ENCODE measurements at regions not wholly inside any gene's neighbourhood (a gene's known extent, or its start where the extent isn't known, plus 50 kb on each side); places are given as distances from the start of the nearest gene placed in this dataset.
A peak's percentile ranks its signal among the peaks of the same experiment; 100 is the strongest.

- DNase-seq (ENCODE audit: low read depth in 3 of 3): no peak
Measured at GRCh38 chr13:26941345-26942174, 181.0 kb upstream of the GPR12 start.

- DNase-seq (ENCODE audit: low read depth in 3 of 3): no peak
Measured at GRCh38 chr13:26934096-26934495, 173.5 kb upstream of the GPR12 start.

DNA sequence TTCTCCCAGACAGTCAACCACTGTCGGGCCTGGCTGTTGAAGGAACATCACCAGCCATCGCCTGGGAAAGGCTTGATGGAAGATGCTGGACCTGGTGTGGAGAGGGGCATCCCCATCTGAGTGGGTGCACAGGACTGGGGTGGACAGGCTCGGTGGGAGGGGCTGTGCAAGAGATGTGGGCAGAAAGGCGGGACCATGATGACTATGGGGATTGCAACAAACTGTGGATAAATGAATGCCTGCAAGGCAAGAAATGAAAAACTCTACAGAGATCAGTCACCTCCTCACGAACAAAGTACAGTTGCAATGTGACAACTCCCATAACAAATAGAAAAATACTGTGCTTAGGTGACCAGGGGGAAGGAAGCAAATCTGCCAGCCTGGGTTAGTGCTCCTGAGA, 171.9 kb upstream of the GPR12 start:
- no peak for DNase-seq (ENCODE audit: low read depth in 3 of 3)

GRCh38 chr13:26929971-26930730, 169.6 kb upstream of the GPR12 start:
- DNase-seq (ENCODE audit: low read depth in 3 of 3): peak; percentile 50 to 66 (median 64)

DNA sequence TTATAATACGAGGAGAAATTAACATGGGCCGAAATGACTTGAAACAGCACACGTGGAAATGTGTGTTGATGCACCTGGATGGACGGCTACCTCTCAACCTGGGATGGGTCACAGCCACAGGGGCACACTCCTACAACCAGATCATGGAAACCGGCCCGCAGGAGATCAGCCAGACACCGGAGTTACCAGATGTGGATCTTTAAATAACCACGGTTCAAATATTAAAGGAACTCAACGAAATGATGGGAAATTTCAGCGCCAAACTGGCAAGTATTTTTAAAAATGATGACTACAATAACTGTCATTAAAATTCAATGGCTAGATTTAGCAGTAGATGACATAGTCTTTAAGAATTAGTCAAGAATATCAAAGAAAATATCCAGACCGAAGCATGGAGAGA, 166.9 kb upstream of the GPR12 start:
- DNase-seq (ENCODE audit: low read depth in 3 of 3): no peak

DNA sequence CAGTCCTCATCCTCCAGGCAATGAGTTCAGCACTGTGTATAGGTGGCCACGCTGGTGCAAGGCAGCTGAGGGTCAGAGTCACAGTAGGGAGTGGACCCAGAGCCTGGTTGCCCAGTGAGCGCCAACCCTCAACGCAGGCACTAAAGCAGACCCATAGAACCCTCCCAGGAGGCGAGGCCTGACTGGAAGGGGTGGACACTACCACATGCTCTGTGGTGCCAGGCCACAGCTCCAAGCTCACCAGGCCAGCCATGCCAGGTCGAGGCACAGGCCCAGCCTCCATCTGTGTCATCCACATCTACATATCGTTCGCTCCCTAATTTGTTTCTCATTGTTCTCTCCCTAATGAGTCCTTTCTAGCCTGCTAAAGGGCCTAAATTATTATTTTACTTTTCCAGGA, 165.8 kb upstream of the GPR12 start:
- no peak for DNase-seq (ENCODE audit: low read depth in 3 of 3)

GRCh38 chr13:26923824-26924605, 163.4 kb upstream of the GPR12 start:
- no peak for DNase-seq (ENCODE audit: low read depth in 3 of 3)

GRCh38 chr13:26921918-26922317, 161.3 kb upstream of the GPR12 start:
- no peak for DNase-seq (ENCODE audit: low read depth in 3 of 3)

- no peak for DNase-seq (ENCODE audit: low read depth in 3 of 3)
Measured at GRCh38 chr13:26920614-26921355, 160.2 kb upstream of the GPR12 start.

DNA sequence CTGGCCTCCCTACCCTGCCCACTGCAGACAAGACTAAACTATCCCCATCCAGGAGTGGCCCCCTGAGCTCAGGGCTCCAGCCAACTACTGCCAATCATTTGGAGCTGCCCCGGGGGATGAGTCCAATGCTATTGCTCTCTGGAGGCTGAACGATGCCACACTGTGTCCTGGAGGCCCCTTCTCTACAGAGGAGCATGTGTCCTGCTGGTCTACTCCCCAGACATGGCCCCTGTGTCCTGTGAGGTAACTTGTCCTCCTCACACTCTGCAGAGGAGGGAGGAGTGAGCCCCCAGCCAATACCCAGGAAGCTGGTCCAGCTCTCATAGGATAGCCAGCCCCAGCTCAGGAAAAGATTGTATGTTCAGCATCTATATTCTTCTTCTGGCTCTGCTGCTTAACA, 159.1 kb upstream of the GPR12 start:
- DNase-seq (ENCODE audit: low read depth in 3 of 3): no peak

DNA sequence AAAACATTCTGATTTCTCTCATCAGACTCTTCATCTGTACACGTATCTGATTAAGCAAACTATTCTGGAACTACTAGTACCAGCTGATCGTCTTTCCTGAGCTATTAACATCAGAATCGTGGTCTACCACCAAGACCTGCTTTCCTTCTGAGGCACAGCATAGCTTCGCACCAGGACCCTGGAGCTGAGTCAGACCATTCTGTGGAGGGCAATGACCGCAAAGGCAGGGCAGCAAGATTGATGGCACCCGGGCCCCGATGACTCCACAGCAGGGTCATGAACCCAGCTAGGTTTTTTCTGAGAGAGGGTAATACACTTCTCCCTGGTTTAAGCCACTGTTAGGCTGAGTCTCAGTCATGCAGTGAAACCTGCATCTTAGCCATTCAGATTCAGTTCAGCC, 158.7 kb upstream of the GPR12 start:
- no peak for DNase-seq (ENCODE audit: low read depth in 3 of 3)

- DNase-seq (ENCODE audit: low read depth in 3 of 3): no peak
Measured at GRCh38 chr13:26914624-26915023, 154.0 kb upstream of the GPR12 start.

DNA sequence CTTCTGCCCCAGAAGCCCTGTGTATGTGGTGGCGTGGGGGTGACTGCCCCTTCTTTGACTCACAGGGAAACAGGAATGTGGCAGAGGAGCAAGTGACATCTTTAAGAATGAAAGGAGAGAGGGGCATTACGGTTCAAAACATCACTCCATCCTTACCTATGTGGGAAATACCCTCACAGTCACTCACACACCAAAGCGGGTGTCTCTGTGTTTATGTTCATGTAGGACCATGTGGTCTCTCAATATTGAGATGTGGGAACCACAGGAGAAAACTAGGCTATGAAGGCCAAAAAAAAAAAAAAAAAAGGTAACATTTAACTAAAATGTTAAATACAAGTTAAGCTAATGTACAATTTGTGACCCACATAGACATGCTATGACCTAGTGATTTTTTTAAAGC, 153.6 kb upstream of the GPR12 start:
- no peak for DNase-seq (ENCODE audit: low read depth in 3 of 3)

DNA sequence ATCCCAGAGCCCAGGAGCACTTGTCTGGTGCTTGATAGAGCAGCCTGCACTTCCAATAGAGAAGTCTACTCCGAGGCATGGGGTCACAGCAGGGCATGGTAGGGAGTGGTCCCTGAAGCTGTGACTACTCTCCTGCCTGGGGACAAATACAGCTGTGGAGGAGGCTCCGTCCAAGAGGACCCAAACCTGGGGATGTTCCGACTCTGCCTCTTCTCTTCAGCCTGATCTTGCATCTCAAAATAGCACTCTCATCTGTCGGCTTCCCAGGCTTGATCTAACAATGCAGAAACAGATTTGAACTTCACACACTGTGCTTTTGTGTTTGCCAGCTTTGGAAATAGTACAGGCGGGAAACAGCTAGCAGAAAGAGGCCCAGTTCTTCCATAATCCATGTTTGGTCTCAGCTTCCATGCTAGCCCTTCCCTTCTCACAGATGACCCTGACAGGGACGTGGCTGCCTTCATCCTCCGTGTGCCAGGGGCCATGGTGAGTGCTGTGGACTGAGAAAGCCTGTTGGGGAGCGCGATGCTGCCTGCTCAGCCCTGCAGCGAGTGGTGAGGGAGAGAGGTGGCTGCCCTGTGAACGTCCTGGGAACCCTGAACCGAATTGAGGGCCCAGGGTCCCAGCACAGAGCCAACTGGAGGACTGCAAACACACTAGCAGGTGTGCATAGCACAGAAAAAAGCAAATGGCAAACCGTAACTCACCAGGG, 150.3 kb upstream of the GPR12 start:
- DNase-seq (ENCODE audit: low read depth in 3 of 3): no peak

GRCh38 chr13:26909477-26909876, 148.9 kb upstream of the GPR12 start:
- no peak for DNase-seq (ENCODE audit: low read depth in 3 of 3)

DNA sequence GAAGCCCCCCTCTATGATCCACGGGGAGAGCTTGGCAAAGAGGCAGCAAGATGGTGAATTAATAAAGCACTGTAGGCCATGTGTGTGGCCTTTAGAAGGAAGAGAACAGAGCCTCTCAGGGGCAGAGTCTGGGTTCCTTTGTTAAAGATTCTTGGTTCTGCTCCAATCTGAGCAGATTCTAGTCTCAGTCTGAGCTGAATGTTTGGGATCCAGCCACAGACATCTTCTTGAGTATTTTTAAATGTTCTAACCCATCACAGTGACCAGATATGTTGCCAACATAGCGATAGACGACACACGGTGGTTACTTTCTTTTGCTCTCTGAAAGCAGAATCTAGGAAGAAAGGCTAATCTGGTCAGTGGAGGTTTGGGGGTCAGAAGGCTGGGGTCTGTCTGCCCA, 147.5 kb upstream of the GPR12 start:
- DNase-seq (ENCODE audit: low read depth in 3 of 3): no peak

GRCh38 chr13:26899202-26899601, 138.6 kb upstream of the GPR12 start:
- DNase-seq (ENCODE audit: low read depth in 3 of 3): no peak

GRCh38 chr13:26897706-26898550, 137.3 kb upstream of the GPR12 start:
- no peak for DNase-seq (ENCODE audit: low read depth in 3 of 3)

DNA sequence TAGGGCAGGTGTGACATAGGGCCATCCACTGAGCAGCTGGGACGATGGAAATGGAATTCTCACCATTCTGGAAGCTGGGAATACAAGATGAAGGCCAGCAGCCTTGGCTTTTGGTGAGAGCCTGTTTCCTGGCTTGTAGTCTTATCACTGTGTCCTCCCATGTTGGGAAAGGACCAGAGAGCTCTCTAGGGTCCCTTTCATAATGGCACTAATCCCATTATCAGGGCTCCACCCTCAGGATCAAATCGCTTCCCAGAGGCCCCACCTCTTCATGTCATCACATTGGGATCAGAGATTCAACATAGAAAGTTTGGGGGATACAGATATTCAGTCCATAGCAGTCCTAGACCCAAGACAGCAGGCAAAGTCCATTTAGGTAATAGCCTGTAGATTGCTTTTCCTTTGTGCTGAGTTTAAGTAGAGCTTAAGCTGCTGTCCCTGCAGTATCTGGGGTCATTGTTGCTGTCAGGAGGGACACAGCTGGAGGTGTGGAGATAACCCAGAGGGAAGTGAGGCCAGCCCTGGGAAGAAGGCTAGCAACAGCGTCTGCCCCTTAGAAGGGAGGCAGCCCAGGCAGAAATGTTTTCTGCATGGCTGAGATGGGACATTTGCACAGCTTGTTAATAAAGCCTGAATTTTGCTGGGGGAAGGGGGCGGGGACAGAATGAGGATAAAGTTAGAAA, 136.5 kb upstream of the GPR12 start:
- DNase-seq (ENCODE audit: low read depth in 3 of 3): no peak
